Panc1 (cell line): ENCODE measurements at regions not wholly inside any gene's neighbourhood (a gene's known extent, or its start where the extent isn't known, plus 50 kb on each side); places are given as distances from the start of the nearest gene placed in this dataset.

Experiments
- ATAC-seq: fragments of 200-7000 bp; cut with Tn5 transposase; 2 replicates; pipeline ENCODE4 v1.9.1; 2020; ENCODE audit warnings: mild to moderate bottlenecking, moderate library complexity
- BruUV-seq: library from RNA; stranded (reverse); fragments of 400-500 nt; replicated peaks from 2 replicates; lab custom pipeline; 2021; lab: Mats Ljungman, UMichigan
- CTCF ChIA-PET: fragments of 300-600 bp; sonication (Branson Sonifier 250); formaldehyde crosslinking; loops from one replicate; lab custom pipeline; 2022; ENCODE audit warnings: antibody characterized with exemption; lab: Charles Lee
- POLR2A ChIA-PET: fragments of 300-600 bp; sonication (Branson Sonifier 250); formaldehyde crosslinking; loops from one replicate; lab custom pipeline; 2022; ENCODE audit warnings: antibody characterized with exemption; lab: Charles Lee
- DNase-seq: peaks from one replicate; pipeline ENCODE4 v3.0.0-alpha.2; 2010; ENCODE audit warnings: low read depth, low spot score
- H3K27ac ChIP-seq: 2 replicates; pipeline ENCODE4 v1.5.1; 2011; ENCODE audit warnings: mild to moderate bottlenecking, low read length, inconsistent platforms
- H3K27me3 ChIP-seq: fragments of 200-500 bp; sonication (Bioruptor generic); 2 replicates; pipeline ENCODE4 v1.6.0; 2014; ENCODE audit warnings: low read length, inconsistent platforms; ENCODE audit not compliant: control insufficient read depth, insufficient read depth
- H3K36me3 ChIP-seq: fragments of 200-500 bp; sonication (Bioruptor generic); 2 replicates; pipeline ENCODE4 v1.5.1; 2014; ENCODE audit warnings: inconsistent platforms, mild to moderate bottlenecking, low read length, moderate library complexity; ENCODE audit not compliant: control insufficient read depth, insufficient read depth
- H3K4me1 ChIP-seq: 2 replicates; pipeline ENCODE4 v1.5.1; 2011; ENCODE audit warnings: inconsistent platforms, mild to moderate bottlenecking, low read length, moderate library complexity; ENCODE audit not compliant: control insufficient read depth, insufficient read depth
- H3K4me3 ChIP-seq, 2 experiments: 2 replicates each; pipeline ENCODE4 v1.5.1; 2011 to 2012; ENCODE audit warnings: low read depth in 2 of 2, low read length in 2 of 2, mild to moderate bottlenecking in 2 of 2, inconsistent platforms in 1 of 2, moderate library complexity in 1 of 2
- H3K9me3 ChIP-seq: fragments of 200-500 bp; sonication (Bioruptor generic); 2 replicates; pipeline ENCODE4 v1.5.1; 2014; ENCODE audit warnings: low read depth, mild to moderate bottlenecking, inconsistent platforms, low read length, moderate library complexity; ENCODE audit not compliant: control insufficient read depth, insufficient read depth
- POLR2AphosphoS5 ChIP-seq: IDR thresholded peaks from 2 replicates; pipeline ENCODE4 v1.6.1; 2012; ENCODE audit warnings: mild to moderate bottlenecking, low read depth, low read length, moderate library complexity
- SIN3A ChIP-seq: IDR thresholded peaks from 2 replicates; pipeline ENCODE4 v1.6.1; 2012; ENCODE audit warnings: low read depth, mild to moderate bottlenecking, low read length, moderate library complexity, borderline replicate concordance; ENCODE audit not compliant: insufficient read depth
- TCF7L2 ChIP-seq: IDR thresholded peaks from 2 replicates; pipeline ENCODE4 v1.6.1; 2011; ENCODE audit warnings: mild to moderate bottlenecking, low read depth, low read length, inconsistent platforms
- in situ Hi-C: cut with HindIII; loops from 2 replicates; pipeline ENCODE4 v1.10.0; 2016; ENCODE audit warnings: low sequenced_read_pairs, low pct_unique_long_range_greater_than_20kb
- intact Hi-C: fragments of 100-400 bp; cut with micrococcal nuclease; formaldehyde crosslinking; loops from one replicate; pipeline ENCODE4 v1.10.0; 2022; ENCODE audit not compliant: unreplicated experiment
- TF ChIP-seq, protein P1 (sequence below), 2 experiments: IDR thresholded peaks; 2 replicates each; pipeline ENCODE4 v1.6.1; 2011 to 2012; ENCODE audit warnings: low read depth in 2 of 2, control low read depth in 1 of 2, low read length in 1 of 2, mild to moderate bottlenecking in 1 of 2, moderate library complexity in 1 of 2; ENCODE audit not compliant: insufficient read depth in 1 of 2
- TF ChIP-seq, protein P2 (sequence below): fragments of 450-650 bp; IDR thresholded peaks from 2 replicates; pipeline ENCODE4 v1.5.1; 2017; ENCODE audit warnings: mild to moderate bottlenecking

DNA sequence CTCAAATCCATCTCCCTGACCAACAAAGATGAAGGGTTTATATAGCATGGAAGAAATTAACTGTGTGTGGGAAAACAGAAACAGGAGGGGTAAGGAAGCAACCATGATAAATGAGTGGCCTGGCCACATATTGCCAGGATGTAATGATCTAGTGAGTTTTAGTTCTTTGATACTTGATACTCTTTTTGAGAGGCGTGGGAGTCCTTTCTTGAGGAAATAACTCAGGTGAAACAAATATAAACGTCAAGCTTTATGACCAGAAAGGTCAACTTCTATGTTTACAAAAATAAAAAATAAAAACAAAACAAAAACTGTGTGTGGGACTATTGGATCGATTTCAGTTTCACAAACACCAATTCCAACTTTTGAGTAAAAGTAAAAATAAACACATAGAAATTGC lies 860.8 kb upstream of the B3GALT2 start:
- no peaks in the 10 kb centered on the region for H3K27me3 ChIP-seq
- ChIA-PET CTCF (no interaction called here), POLR2A (no interaction called here)
- no peaks in the 10 kb centered on the region for H3K36me3 ChIP-seq
- no peaks in the 10 kb centered on the region for H3K4me1 ChIP-seq
- intact Hi-C loops (no loop called here), in situ Hi-C loops (no loop called here)
- ATAC-seq (no peak), DNase-seq (no peak)
- no peak overlapping the region for H3K27ac ChIP-seq
- no peak overlapping the region for H3K4me3 ChIP-seq
- TF ChIP-seq, protein P1, sequence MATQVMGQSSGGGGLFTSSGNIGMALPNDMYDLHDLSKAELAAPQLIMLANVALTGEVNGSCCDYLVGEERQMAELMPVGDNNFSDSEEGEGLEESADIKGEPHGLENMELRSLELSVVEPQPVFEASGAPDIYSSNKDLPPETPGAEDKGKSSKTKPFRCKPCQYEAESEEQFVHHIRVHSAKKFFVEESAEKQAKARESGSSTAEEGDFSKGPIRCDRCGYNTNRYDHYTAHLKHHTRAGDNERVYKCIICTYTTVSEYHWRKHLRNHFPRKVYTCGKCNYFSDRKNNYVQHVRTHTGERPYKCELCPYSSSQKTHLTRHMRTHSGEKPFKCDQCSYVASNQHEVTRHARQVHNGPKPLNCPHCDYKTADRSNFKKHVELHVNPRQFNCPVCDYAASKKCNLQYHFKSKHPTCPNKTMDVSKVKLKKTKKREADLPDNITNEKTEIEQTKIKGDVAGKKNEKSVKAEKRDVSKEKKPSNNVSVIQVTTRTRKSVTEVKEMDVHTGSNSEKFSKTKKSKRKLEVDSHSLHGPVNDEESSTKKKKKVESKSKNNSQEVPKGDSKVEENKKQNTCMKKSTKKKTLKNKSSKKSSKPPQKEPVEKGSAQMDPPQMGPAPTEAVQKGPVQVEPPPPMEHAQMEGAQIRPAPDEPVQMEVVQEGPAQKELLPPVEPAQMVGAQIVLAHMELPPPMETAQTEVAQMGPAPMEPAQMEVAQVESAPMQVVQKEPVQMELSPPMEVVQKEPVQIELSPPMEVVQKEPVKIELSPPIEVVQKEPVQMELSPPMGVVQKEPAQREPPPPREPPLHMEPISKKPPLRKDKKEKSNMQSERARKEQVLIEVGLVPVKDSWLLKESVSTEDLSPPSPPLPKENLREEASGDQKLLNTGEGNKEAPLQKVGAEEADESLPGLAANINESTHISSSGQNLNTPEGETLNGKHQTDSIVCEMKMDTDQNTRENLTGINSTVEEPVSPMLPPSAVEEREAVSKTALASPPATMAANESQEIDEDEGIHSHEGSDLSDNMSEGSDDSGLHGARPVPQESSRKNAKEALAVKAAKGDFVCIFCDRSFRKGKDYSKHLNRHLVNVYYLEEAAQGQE (IDR thresholded peaks at IDR 0.05; ENCODE audit: insufficient read depth in 1 of 2, low read depth in 2 of 2, low read length in 1 of 2), result no peak
- TF ChIP-seq POLR2AphosphoS5, result no peak
- no peak for TF ChIP-seq SIN3A
- no peak for TF ChIP-seq TCF7L2
- TF ChIP-seq, protein P2, sequence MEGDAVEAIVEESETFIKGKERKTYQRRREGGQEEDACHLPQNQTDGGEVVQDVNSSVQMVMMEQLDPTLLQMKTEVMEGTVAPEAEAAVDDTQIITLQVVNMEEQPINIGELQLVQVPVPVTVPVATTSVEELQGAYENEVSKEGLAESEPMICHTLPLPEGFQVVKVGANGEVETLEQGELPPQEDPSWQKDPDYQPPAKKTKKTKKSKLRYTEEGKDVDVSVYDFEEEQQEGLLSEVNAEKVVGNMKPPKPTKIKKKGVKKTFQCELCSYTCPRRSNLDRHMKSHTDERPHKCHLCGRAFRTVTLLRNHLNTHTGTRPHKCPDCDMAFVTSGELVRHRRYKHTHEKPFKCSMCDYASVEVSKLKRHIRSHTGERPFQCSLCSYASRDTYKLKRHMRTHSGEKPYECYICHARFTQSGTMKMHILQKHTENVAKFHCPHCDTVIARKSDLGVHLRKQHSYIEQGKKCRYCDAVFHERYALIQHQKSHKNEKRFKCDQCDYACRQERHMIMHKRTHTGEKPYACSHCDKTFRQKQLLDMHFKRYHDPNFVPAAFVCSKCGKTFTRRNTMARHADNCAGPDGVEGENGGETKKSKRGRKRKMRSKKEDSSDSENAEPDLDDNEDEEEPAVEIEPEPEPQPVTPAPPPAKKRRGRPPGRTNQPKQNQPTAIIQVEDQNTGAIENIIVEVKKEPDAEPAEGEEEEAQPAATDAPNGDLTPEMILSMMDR, result no peak
- no peaks in the 10 kb centered on the region for H3K9me3 ChIP-seq
- no TSS peak for BruUV-seq

DNA sequence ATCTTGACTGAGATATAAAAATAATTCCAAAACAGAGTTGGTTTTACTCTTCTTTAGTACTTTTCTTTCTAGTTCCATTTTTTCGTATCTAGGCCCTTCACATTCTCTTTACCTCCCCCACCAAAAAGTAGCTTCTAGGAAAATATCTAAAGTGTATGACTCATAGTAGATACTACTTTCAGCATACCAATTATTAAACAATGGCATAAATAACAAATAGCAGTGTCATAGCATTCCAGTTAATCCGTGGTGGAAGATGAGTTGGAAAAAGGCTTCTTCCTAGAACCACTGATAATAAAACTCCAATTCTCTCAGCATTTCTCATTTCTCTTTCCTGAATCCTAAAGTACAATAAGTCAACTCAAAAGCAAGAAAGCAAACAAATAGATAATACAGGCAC lies 859.0 kb upstream of the B3GALT2 start:
- Histone ChIP-seq H3K27ac (no peak overlapping the region), H3K4me1 (no peaks in the 10 kb centered on the region), H3K36me3 (no peaks in the 10 kb centered on the region), H3K27me3 (no peaks in the 10 kb centered on the region), H3K4me3 (no peak overlapping the region), H3K9me3 (no peaks in the 10 kb centered on the region)
- in situ Hi-C loops (no loop called here), intact Hi-C loops (no loop called here)
- no TSS peak for BruUV-seq
- DNase-seq (no peak), ATAC-seq (no peak)
- POLR2A ChIA-PET, result no interaction called here
- TF ChIP-seq, protein P2, result no peak
- TF ChIP-seq TCF7L2 (no peak), POLR2AphosphoS5 (no peak), SIN3A (no peak)
- TF ChIP-seq, protein P1 (IDR thresholded peaks at IDR 0.05; ENCODE audit: insufficient read depth in 1 of 2, low read depth in 2 of 2, low read length in 1 of 2), result no peak
- CTCF ChIA-PET, result no interaction called here
